Activated naive CD4-positive, alpha-beta T cell treated with anti-CD3 and anti-CD28 coated beads, Interleukin-2, amount 50 U/mL, for 72 hours (primary cell): ENCODE measurements at regions not wholly inside any gene's neighbourhood (a gene's known extent, or its start where the extent isn't known, plus 50 kb on each side); places are given as distances from the start of the nearest gene placed in this dataset.
"Not testable (repeated sequence)": the region's sequence is repeated elsewhere in the genome, so short reads cannot be mapped to it uniquely, and the experiment has no call there.

ENCODE experiments used
- ATAC-seq, 2 donors: fragments of 150-1000 bp; cut with Tn5 transposase; 2 replicates each; pipeline ENCODE4 v1.10.0; 2021; ENCODE audit warnings: mild to moderate bottlenecking in 2 of 2, moderate library complexity in 2 of 2
- DNase-seq, 2 donors: peaks; one replicate each; pipeline ENCODE4 v3.0.0; 2021 to 2022; ENCODE audit warnings: low spot score in 2 of 2
- H3K27ac Mint-ChIP-seq, 2 donors: one replicate each; pipeline ENCODE4 v1.8.0; 2022; ENCODE audit warnings: mild to moderate bottlenecking in 2 of 2, mixed read lengths in 2 of 2
- H3K36me3 Mint-ChIP-seq, 2 donors: one replicate each; pipeline ENCODE4 v1.8.0; 2022; ENCODE audit warnings: mixed read lengths in 2 of 2
- H3K9me3 Mint-ChIP-seq, 2 donors: one replicate each; pipeline ENCODE4 v1.8.0; 2022; ENCODE audit warnings: mixed read lengths in 2 of 2

DNA sequence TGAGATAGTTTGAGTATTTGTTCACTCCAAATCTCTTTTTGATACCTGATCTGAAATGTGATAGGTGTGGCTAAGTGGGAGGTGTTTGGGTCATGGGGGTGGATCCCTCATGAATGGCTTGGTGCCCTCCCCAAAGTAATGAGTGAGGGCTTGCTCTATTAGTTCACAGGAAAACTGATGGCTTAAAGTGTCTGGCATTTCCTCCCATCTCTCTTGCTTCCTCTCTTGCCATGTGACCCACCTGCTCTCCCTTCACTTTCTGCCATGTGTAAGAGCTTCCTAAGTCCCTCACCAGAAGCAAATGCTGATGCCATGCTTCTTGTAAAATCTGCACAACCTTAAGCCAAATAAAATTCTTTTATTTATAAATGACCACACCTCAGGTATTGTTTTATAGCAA is 61.1 kb downstream of the MAD2L1 start:
- no peak overlapping the region for H3K27ac Mint-ChIP-seq
- H3K9me3 Mint-ChIP-seq = no peaks in the 10 kb centered on the region
- ATAC-seq (no peak), DNase-seq (no peak)
- H3K36me3 Mint-ChIP-seq = no peaks in the 10 kb centered on the region

DNA sequence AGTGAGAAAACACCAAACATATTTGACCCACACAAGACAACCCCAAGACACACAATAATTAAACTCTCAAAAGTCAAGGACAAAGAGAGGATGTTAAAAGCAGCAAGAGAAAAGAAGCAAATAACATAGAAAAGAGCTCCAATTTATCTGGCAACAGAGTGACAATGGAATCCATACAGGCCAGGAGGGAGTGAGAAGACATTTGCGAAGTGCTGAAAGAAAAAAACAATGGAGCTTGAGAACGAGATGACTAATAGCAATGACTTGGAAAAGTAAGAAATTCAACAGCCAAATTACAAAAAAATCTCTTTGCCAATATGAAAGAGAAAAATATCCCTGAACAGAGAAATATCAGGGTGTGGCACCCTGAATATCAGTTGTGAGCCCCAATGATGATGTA is 61.6 kb downstream of the MAD2L1 start:
- H3K9me3 Mint-ChIP-seq = no peaks in the 10 kb centered on the region
- no peaks in the 10 kb centered on the region for H3K36me3 Mint-ChIP-seq
- DNase-seq (no peak), ATAC-seq (no peak)
- H3K27ac Mint-ChIP-seq = no peak overlapping the region

DNA sequence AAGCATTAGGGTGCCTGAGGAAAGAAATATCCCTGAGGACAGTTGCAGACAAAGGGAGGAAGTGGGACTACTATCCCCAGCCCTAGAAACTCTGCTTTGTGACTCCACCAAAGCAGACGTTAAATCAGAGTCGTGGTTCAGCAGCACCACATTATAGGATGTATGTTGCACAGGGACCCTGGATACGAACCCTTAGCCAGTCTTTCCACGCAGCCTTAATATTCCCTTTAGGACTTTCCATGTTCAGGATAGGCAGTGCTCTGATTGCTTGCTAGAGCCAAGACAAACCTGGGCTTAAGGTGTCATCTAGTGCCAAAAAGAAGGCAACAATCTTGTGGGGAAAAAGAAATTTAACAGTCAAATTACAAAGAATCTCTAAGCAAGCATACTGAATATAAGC is 62.6 kb downstream of the MAD2L1 start:
- Mint-ChIP-seq H3K9me3 (no peaks in the 10 kb centered on the region), H3K27ac (no peak overlapping the region), H3K36me3 (no peaks in the 10 kb centered on the region)
- DNase-seq (no peak), ATAC-seq (no peak)

DNA sequence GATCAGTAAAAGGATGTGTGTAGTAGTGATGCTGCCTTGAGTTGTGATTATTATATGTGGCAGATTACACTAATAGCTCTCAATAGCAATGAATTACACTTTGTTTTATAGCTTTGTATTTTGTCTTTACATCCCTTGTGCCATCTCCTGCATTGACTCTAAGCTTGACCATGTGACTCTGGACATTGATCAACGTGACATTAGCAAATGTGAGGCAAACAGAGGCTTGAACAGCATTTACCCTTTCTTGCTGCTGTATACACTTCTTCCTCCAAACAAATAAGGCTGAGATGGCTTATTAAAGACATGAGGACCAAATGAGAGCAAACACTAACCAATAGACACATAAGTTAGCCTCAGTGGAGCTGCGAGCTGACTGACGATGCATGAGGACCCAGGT is 63.5 kb downstream of the MAD2L1 start:
- no peaks in the 10 kb centered on the region for H3K9me3 Mint-ChIP-seq
- H3K36me3 Mint-ChIP-seq = no peaks in the 10 kb centered on the region
- DNase-seq = no peak
- no peak overlapping the region for H3K27ac Mint-ChIP-seq
- no peak for ATAC-seq

DNA sequence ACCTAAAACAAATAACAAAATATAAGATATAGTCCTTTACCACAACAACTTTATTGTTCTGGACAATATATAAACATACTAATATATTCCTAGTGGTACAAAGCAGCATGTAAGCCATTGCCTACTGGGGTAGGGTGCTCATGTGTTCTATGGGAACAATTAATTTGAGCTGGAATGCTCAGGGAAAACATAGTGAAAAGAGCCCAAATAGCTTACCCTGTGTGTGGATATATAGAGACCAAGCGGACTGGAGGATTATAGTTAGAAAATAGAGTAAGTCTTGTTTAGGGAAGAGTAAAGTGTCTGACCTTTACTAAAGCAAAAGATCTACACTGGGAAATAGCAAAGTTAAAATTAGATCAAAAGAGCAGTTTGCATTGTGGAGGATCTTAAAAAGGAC is 64.8 kb downstream of the MAD2L1 start:
- Mint-ChIP-seq H3K9me3 (no peaks in the 10 kb centered on the region), H3K36me3 (no peaks in the 10 kb centered on the region), H3K27ac (no peak overlapping the region)
- no peak for ATAC-seq
- no peak for DNase-seq

DNA sequence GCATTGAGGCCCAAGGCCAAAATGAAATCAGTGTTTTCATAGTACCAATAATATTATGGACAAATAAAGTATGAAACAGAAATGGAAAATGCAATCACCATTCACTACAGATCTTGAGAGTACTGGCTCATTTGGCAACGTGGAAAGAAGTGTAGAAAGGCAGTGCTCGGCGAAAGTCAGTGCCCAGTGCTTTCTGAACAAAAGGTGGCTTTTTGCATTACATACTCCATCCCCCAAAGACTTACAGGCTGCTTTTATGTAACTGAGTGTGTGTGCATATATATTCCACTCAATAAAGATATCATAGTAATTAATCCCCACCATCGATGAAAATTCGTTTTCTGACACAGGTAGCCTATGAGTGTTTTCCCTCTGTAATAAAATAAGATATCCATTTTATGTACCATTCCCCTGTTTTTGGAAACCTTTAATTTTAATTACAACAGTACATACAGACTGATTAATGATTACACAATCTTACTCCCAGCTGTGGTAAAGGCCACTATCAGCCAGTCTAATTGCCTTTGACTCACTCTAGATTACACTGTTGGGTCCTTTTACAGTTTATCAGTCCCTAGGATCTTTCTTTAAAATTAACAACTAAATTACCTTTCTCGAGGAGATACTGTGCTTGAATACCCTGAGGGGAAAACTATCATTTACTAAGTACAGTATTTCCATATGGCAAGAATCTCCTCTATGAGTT is 65.9 kb downstream of the MAD2L1 start:
- Mint-ChIP-seq H3K36me3 (no peaks in the 10 kb centered on the region), H3K27ac (no peak overlapping the region), H3K9me3 (no peaks in the 10 kb centered on the region)
- no peak for DNase-seq
- no peak for ATAC-seq

DNA sequence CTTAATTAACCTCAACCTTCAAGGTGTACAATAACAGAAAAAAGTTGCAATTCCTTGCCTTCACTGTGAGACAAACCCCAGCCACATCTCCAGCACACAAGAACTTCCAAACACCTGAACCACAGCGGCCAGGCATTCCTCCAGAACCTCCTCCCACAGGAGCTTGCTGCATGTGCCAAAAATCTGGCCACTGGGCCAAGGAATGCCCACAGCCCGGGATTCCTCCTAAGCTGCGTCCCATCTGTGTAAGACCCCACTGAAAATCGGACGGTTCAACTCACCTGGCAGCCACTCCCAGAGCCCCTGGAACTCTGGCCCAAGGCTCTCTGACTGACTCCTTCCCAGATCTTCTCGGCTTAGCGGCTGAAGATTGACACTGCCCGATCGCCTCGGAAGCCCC is 70.6 kb downstream of the MAD2L1 start:
- not testable (repeated sequence) for ATAC-seq, H3K36me3 Mint-ChIP-seq

DNA sequence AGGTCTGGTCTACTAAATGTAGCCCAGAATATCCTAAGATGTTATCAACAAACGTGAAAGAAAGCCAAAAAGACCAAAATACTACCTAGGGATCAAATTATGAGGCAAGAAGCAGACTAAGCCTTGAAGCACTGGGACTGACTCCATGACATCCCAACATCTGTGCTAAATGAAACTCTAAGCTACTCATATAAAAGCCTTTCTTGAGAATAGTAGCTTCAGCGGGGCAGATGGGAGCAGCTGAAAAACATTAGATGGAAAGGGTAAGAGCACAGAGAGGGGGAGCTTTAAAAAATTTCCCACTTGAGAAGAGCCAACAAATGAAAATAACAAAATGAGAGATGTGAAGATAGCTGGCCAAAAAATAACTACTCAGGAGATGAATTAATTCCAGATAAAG is 81.7 kb downstream of the MAD2L1 start:
- ATAC-seq = no peak
- no peaks in the 10 kb centered on the region for H3K36me3 Mint-ChIP-seq
- no peak for DNase-seq
- H3K27ac Mint-ChIP-seq = no peak overlapping the region
- H3K9me3 Mint-ChIP-seq = no peaks in the 10 kb centered on the region

More for the DNA sequence above, 70.6 kb downstream of the MAD2L1 start:
- not testable (repeated sequence) for H3K27ac Mint-ChIP-seq, H3K9me3 Mint-ChIP-seq, DNase-seq

DNA sequence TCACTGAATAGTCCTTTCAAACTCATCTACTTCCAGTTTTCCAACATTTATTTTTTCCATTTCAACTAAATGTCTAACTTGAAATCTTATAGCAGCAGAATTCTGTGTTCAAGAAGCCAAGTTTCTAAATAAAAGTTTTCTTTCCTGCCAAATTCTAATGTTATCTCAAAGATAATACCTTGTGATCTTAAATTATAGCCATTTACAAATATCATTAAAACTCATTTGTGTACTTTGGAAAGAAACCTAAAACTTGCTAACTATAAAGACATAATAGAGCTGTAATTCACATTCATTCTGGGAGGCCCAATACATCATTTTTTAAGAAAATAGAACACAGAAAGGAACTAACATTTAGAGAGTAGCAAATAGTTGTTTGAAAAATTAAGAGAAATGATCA is 83.9 kb downstream of the MAD2L1 start:
- ATAC-seq = no peak
- no peak for DNase-seq
- no peaks in the 10 kb centered on the region for H3K9me3 Mint-ChIP-seq
- H3K36me3 Mint-ChIP-seq = no peaks in the 10 kb centered on the region
- H3K27ac Mint-ChIP-seq = no peak overlapping the region

DNA sequence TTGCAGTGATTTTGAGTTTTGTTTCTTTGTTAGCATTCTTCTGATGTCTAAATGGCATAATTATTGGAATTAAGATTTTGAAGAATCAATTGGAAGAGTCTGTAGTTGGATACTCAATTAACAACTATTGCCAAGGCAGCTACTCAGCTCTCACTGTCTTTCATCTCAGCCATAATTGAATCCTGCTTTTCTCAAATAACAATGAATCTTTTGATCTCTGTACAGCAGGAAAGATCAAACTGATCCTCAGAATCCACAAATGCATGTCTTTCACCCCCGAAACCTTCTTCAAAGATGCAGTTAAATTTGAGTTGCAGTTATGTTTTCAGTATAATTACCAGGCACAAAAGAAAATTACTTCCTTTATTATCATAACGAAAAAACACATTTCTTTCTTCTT is 86.2 kb downstream of the MAD2L1 start:
- ATAC-seq = no peak
- no peaks in the 10 kb centered on the region for H3K9me3 Mint-ChIP-seq
- no peak for DNase-seq
- H3K27ac Mint-ChIP-seq = no peak overlapping the region
- H3K36me3 Mint-ChIP-seq = no peaks in the 10 kb centered on the region

DNA sequence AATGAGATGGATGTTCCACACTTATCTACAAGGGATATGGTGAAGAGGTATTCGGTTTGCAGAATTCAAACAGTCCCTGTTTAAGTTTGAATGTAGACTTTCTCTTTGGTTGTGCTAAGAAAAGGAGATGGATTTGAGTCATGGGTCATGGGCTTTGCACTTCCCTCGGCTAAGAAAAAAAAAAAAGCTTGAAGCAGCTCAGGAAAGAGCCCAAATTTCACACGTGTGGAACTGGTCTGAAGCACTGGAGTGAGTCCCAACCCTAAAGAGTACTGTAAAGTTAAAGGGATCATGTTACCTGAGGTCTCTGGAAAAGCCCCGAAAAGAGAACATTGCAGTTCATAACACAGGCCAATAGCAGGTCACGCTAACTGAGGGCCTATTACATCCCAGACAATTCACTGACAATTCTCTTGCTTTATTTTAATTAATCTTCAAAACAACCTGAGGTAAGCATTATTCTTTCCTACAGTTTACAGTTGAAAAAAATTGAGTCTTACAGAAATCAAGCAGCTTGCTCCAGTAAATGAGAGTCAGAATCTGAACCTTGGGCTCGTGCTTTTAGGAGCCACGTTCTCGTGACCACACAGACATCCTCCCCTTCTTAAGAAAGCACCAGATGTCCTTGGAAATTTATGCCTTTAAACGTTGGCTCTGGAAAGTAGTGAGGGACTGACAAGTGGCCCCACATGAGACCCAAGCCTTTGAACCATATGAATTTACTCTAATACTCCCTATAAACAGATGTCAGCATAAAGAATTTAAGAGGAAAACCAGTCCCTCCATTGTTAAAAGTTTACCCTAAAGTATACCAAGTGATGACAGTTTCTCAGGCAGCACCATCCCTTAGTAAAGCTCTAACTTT is 89.3 kb downstream of the MAD2L1 start:
- H3K9me3 Mint-ChIP-seq = no peaks in the 10 kb centered on the region

DNA sequence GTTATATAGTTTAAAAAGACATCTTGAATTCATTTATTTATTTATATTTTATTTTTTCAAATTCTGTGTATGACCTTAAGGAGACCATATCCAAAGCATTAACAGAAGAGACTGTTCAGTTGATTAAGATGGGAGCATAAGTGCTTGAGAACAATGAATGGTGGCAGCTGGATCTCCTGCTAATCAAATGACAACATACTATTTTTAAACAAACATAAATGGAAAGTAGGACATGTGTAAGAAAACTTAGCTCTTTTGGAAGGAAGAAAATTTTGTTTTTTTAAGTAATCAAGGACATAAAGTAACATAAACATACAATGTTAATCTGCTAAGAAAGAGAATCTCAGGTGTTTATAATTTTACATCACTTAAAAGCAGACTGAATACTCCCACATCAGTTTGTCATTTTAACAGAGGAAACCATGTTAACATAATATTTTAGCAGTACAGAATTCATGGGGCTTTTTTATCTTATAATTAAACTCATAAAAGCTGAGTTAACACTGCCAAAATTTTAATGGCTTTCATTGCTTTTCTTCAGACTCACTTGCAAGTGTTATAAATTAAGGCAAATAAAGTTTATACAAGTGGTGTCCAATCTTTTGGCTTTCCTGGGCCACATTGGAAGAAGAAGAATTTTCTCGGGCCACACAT is 95.1 kb downstream of the MAD2L1 start:
- H3K27ac Mint-ChIP-seq = no peak overlapping the region
- no peaks in the 10 kb centered on the region for H3K9me3 Mint-ChIP-seq
- no peaks in the 10 kb centered on the region for H3K36me3 Mint-ChIP-seq
- ATAC-seq (no peak), DNase-seq (no peak)

More for the DNA sequence above, 89.3 kb downstream of the MAD2L1 start:
- Mint-ChIP-seq H3K36me3 (no peaks in the 10 kb centered on the region), H3K27ac (no peak overlapping the region)
- ATAC-seq (no peak), DNase-seq (no peak)

DNA sequence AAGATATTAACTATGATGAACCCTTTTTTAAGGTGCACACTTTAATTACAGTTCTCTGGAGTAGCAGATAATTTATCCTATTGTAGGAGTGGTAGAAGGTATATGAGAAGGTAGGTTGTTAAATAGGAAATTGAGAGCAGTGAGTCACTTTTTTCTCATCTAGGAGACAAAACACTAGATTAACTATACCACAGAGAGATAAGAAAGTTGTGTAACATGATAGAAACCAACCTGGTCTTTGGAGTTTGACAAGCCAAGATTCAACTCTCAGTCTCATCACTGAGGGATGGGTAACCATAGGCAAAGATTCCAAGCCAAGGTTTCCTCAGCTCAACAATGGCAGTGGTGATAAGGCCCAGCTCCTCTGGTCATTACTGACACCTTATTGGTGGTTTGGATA is 104.0 kb downstream of the MAD2L1 start:
- no peak for ATAC-seq
- H3K27ac Mint-ChIP-seq = no peak overlapping the region
- DNase-seq = no peak
- no peaks in the 10 kb centered on the region for H3K36me3 Mint-ChIP-seq
- H3K9me3 Mint-ChIP-seq = no peaks in the 10 kb centered on the region

DNA sequence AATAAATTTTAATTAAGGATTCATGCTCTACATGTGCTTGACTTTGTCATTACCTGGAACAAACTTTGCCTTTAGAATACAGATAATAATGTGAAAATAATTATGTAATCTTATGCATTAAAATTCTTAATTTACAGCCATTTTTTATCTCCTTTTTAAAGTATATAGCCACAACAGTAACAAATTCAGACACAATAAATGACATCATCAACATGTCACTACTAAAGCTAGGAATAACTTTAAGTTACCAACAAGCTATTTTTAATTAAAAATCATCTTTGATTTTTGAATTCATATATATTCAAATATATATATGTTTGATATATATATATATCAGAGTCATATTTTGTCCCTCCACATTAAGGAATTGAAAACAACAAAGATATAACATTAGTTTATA is 107.7 kb downstream of the MAD2L1 start:
- Mint-ChIP-seq H3K9me3 (peaks cover 5% of the 10 kb centered on the region in 2 donors), H3K27ac (no peak overlapping the region), H3K36me3 (peaks cover 7% of the 10 kb centered on the region in 2 donors)
- no peak for ATAC-seq
- no peak for DNase-seq

DNA sequence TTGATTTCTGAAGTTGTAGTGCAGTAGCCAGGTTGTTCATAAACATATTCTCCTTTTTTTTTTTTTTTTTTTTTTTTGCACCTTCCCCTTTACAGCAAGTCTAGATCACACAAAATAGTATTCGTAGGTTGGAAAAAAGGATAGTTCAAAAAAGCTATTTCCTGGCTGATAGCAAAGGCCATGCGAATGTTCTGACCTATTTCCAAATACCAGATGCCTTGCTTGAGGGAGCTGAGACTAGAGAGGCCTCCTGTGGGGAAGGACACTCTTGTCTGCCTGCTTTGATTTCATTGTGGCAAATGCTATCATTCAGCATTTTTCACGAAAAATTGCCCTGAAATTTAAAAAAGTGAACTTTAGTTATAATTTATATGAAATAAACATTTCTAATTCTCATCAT is 111.4 kb downstream of the MAD2L1 start:
- no peak for ATAC-seq
- no peak for DNase-seq
- Mint-ChIP-seq H3K36me3 (peaks cover 7% of the 10 kb centered on the region in 2 donors), H3K27ac (no peak overlapping the region), H3K9me3 (peaks cover 5% of the 10 kb centered on the region in 2 donors)

DNA sequence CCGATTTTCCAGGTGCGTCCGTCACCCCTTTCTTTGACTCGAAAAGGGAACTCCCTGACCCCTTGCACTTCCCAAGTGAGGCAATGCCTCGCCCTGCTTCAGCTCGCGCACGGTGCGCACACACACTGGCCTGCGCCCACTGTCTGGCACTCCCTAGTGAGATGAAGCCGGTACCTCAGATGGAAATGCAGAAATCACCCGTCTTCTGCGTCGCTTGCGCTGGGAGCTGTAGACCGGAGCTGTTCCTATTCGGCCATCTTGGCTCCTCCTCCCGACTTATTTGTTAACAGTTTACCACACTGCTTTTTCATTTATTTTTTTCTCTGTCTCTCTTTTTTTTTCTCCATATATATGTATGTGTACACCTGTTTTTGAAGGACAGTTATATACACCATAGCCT is 112.2 kb downstream of the MAD2L1 start:
- not testable (repeated sequence) for H3K9me3 Mint-ChIP-seq

DNA sequence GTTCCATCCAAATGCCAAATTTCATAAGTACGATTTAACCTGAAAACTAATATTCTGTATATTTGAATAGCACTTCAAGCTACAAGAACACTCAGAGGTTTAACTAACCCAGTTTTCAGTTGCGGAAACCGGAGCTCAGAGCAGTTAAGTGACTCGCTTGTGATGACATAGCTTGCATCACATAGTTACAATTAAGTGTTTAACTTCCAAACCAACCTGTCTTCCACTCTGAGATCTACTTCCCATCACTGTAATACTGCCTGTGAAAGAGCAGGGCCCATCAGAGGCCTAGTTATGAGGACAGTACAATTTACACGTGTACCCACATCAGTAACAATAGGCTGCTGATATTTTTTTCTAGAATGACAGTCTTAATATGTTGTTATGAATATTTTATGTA is 120.3 kb downstream of the MAD2L1 start:
- no peak overlapping the region for H3K27ac Mint-ChIP-seq
- ATAC-seq = no peak
- H3K36me3 Mint-ChIP-seq = no peaks in the 10 kb centered on the region
- no peaks in the 10 kb centered on the region for H3K9me3 Mint-ChIP-seq
- DNase-seq = no peak

More for the DNA sequence above, 112.2 kb downstream of the MAD2L1 start:
- not testable (repeated sequence) for H3K36me3 Mint-ChIP-seq, ATAC-seq, DNase-seq, H3K27ac Mint-ChIP-seq
